ENCODE measurements at regions not wholly inside any gene's neighbourhood (a gene's known extent, or its start where the extent isn't known, plus 50 kb on each side); places are given as distances from the start of the nearest gene placed in this dataset.

DNA sequence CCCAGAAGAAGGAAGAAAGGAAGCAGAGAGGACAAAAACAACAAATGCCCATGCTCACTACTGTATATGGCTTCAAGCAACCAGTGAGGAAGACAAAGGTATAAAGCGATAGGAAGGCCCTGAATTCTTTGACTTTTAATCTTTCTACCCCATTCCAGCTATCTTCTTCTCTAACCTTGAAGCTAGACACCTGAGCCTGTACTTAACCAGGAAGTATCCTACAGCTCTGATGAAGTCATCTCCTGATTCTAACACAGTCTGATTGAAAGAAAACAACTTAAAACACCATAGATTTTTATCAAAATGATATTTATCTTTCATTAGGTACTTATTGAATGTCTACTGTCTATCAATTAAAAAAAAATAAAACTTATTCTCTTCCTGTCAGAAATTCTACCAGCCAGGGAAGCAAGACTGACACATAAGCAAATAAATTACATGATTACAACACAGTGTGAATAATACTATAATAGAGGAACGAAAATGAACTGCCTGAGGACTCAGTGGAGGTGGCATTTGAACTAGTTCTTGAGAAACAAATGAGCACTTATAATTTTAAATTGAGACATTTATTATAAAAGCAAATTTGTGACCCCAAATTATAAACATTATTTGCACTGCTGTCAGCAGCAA lies 123.3 kb upstream of the ELL2 start (continued):
- no peak for TF ChIP-seq FOXP1 (CRISPR knock-in tag; IDR thresholded peaks at IDR 0.05; ENCODE audit: borderline replicate concordance)
- TF ChIP-seq, protein P1, sequence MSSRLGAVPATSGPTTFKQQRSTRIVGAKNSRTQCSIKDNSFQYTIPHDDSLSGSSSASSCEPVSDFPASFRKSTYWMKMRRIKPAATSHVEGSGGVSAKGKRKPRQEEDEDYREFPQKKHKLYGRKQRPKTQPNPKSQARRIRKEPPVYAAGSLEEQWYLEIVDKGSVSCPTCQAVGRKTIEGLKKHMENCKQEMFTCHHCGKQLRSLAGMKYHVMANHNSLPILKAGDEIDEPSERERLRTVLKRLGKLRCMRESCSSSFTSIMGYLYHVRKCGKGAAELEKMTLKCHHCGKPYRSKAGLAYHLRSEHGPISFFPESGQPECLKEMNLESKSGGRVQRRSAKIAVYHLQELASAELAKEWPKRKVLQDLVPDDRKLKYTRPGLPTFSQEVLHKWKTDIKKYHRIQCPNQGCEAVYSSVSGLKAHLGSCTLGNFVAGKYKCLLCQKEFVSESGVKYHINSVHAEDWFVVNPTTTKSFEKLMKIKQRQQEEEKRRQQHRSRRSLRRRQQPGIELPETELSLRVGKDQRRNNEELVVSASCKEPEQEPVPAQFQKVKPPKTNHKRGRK (CRISPR knock-in tag; IDR thresholded peaks at IDR 0.05; ENCODE audit: borderline replicate concordance), result no peak

DNA sequence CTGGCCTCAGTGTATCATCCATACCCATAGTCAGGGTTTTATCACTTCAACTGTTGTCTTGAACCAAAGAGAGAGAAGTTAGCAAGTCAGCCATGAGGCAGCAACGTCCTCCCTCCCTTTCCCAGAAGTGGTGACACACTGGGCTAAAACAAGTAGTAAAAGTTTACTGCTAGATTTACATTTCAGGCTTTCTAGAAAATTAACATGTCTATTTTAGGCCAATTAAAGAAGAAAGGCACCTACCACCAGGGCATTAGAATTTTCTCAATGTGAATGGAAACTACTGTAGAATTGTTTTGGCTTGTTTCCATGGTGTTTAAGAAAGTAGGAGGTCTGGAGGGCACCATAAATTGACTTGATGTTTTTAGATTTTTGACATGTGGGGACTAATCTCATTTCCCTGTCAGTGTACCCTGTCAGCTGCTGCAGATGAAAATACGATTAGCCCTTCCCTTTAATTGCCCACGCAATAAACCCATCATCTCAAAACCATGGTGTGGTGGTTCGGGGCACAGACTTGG lies 121.8 kb upstream of the ELL2 start:
- DNase-seq (ENCODE audit: low spot score), result no peak
- Mint-ChIP-seq H3K27ac (peak overlapping the region; percentile 96), H3K4me3 (peak overlapping the region; percentile 35), H3K4me1 (peaks cover 62% of the 10 kb centered on the region), H3K36me3 (no peaks in the 10 kb centered on the region; the same call in 1 of the 2 replicates), H3K9me3 (no peaks in the 10 kb centered on the region), H3K27me3 (ENCODE audit: low read depth) (no peaks in the 10 kb centered on the region)
- TF ChIP-seq, protein P2, sequence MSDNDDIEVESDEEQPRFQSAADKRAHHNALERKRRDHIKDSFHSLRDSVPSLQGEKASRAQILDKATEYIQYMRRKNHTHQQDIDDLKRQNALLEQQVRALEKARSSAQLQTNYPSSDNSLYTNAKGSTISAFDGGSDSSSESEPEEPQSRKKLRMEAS (CRISPR knock-in tag; IDR thresholded peaks at IDR 0.05), result peak; percentile 44; the same call in 1 of the 2 replicates
- TF ChIP-seq, protein P3, sequence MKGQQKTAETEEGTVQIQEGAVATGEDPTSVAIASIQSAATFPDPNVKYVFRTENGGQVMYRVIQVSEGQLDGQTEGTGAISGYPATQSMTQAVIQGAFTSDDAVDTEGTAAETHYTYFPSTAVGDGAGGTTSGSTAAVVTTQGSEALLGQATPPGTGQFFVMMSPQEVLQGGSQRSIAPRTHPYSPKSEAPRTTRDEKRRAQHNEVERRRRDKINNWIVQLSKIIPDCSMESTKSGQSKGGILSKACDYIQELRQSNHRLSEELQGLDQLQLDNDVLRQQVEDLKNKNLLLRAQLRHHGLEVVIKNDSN (CRISPR knock-in tag; IDR thresholded peaks at IDR 0.05), result no peak
- ChIA-PET CTCF (interaction anchor here (0.6 kb wide), 1 partner anchor 669 kb away, joined by 3 read pairs; no protein-coding TSS in a partner anchor), POLR2A (no interaction called here)
- peak; percentile 73 for ATAC-seq

DNA sequence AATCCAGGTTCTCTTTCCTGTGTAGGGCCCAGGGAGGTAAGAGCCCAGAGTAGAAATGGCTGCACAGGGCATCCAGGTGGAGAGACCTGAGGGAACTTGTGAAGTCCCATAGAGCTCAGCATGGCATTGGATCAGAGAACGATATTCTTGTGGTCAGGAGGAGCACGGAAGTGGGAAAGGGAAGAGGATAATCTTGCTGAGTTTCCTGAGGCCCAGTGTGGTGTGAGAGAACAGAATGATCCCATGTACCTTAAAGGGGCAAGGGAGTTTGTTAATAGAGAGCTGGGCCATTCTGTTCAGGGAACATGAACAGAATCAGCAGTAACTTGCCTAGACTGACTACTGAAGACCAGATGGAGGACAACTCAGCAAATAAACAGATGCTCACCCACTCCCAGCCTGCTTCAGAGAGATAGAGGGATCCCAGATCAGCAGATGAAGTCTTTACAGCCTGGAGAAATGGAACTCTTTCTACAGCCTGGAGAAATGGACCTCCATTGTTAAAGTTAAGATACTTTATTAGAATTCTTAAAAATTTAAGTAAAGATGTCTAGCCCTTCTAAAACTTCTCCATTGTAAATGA lies 119.7 kb upstream of the ELL2 start:
- ATAC-seq, result no peak
- no peak for TF ChIP-seq MXD4 (CRISPR knock-in tag; IDR thresholded peaks at IDR 0.05; ENCODE audit: borderline replicate concordance)
- TF ChIP-seq HMGA2 (CRISPR knock-in tag; IDR thresholded peaks at IDR 0.05), result no peak
- no peak for TF ChIP-seq FOXK1 (CRISPR knock-in tag; IDR thresholded peaks at IDR 0.05)
- TF ChIP-seq, protein P4, sequence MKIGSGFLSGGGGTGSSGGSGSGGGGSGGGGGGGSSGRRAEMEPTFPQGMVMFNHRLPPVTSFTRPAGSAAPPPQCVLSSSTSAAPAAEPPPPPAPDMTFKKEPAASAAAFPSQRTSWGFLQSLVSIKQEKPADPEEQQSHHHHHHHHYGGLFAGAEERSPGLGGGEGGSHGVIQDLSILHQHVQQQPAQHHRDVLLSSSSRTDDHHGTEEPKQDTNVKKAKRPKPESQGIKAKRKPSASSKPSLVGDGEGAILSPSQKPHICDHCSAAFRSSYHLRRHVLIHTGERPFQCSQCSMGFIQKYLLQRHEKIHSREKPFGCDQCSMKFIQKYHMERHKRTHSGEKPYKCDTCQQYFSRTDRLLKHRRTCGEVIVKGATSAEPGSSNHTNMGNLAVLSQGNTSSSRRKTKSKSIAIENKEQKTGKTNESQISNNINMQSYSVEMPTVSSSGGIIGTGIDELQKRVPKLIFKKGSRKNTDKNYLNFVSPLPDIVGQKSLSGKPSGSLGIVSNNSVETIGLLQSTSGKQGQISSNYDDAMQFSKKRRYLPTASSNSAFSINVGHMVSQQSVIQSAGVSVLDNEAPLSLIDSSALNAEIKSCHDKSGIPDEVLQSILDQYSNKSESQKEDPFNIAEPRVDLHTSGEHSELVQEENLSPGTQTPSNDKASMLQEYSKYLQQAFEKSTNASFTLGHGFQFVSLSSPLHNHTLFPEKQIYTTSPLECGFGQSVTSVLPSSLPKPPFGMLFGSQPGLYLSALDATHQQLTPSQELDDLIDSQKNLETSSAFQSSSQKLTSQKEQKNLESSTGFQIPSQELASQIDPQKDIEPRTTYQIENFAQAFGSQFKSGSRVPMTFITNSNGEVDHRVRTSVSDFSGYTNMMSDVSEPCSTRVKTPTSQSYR (CRISPR knock-in tag; IDR thresholded peaks at IDR 0.05), result no peak
- no peak for TF ChIP-seq ZNF121 (CRISPR knock-in tag; IDR thresholded peaks at IDR 0.05)
- TF ChIP-seq ZBTB21 (CRISPR knock-in tag; IDR thresholded peaks at IDR 0.05; ENCODE audit: borderline replicate concordance), result no peak
- no peak for TF ChIP-seq ZNF423 (CRISPR knock-in tag; IDR thresholded peaks at IDR 0.05)
- TF ChIP-seq ELF4 (CRISPR knock-in tag; IDR thresholded peaks at IDR 0.05; ENCODE audit: low read depth), result no peak
- no peak overlapping the region for H3K27ac Mint-ChIP-seq
- no peak overlapping the region for H3K4me3 Mint-ChIP-seq
- no peaks in the 10 kb centered on the region for H3K27me3 Mint-ChIP-seq (ENCODE audit: low read depth)
- no peaks in the 10 kb centered on the region for H3K9me3 Mint-ChIP-seq
- ChIA-PET CTCF (interaction anchor here (0.9 kb wide), 1 partner anchor 120 kb away, joined by 3 read pairs; the partner anchor contains the start of gene ELL2), POLR2A (no interaction called here)
- H3K36me3 Mint-ChIP-seq, result no peaks in the 10 kb centered on the region; the same call in 1 of the 2 replicates
- no peak for DNase-seq (ENCODE audit: low spot score)
- H3K4me1 Mint-ChIP-seq, result peaks cover 50% of the 10 kb centered on the region

DNA sequence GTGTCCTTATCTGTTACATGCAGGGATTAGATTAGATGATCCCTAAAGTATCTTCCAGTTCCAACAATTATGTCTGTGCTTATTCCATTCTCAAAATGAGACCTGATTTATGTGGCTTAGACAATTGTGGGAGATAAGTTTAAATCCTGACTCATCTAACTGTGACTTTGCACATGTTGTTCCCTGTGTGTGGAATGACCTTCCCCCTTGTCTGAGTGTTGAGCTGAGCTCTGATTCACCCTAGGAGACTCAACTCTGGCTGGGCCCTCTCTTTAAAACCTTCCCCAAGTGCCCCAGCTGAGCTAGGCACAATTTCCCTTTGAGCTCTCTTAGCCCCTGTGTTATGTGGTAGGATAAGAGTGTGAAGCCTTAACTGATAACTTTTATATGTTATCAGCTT lies 118.9 kb upstream of the ELL2 start:
- Mint-ChIP-seq H3K36me3 (no peaks in the 10 kb centered on the region; the same call in 1 of the 2 replicates), H3K27me3 (ENCODE audit: low read depth) (no peaks in the 10 kb centered on the region), H3K9me3 (no peaks in the 10 kb centered on the region), H3K4me1 (peaks cover 48% of the 10 kb centered on the region), H3K27ac (no peak overlapping the region), H3K4me3 (no peak overlapping the region)
- no peak for DNase-seq (ENCODE audit: low spot score)
- ChIA-PET CTCF (interaction anchor here (0.9 kb wide), 1 partner anchor 119 kb away, joined by 3 read pairs; the partner anchor contains the start of gene ELL2), POLR2A (no interaction called here)
- no peak for ATAC-seq
- no peak for TF ChIP-seq AFF4 (CRISPR knock-in tag; IDR thresholded peaks at IDR 0.05; ENCODE audit: borderline replicate concordance)
- TF ChIP-seq ZSCAN18 (CRISPR knock-in tag; IDR thresholded peaks at IDR 0.05), result no peak
- no peak for TF ChIP-seq CREM (CRISPR knock-in tag; IDR thresholded peaks at IDR 0.05)
- TF ChIP-seq OVOL2 (CRISPR knock-in tag; IDR thresholded peaks at IDR 0.05; ENCODE audit: borderline replicate concordance), result no peak
- TF ChIP-seq, protein P2 (CRISPR knock-in tag; IDR thresholded peaks at IDR 0.05), result no peak
